ENCODE measurements at regions not wholly inside any gene's neighbourhood (a gene's known extent, or its start where the extent isn't known, plus 50 kb on each side); places are given as distances from the start of the nearest gene placed in this dataset.

- DNase-seq, result no peak
These were observed 90.1 kb downstream of the ANKRD60 start for GRCh38 chr20:58138395-58138794.

GRCh38 chr20:58137651-58138265 is 90.7 kb downstream of the ANKRD60 start:
- no peak for DNase-seq

GRCh38 chr20:58137236-58137635 is 91.2 kb downstream of the ANKRD60 start:
- DNase-seq, result no peak

GRCh38 chr20:58136149-58136484 is 92.3 kb downstream of the ANKRD60 start:
- no peak for DNase-seq

- no peak for DNase-seq
These were observed 92.9 kb downstream of the ANKRD60 start for GRCh38 chr20:58135441-58136148.

- no peak for DNase-seq
These were observed 95.2 kb downstream of the ANKRD60 start for GRCh38 chr20:58133020-58133808.

GRCh38 chr20:58131551-58132142 is 96.8 kb downstream of the ANKRD60 start:
- no peak for DNase-seq

- DNase-seq, result no peak
These were observed 97.3 kb downstream of the ANKRD60 start for GRCh38 chr20:58131151-58131550.

- no peak for DNase-seq
These were observed 97.9 kb downstream of the ANKRD60 start for GRCh38 chr20:58130581-58130980.

- no peak for DNase-seq
These were observed 98.3 kb downstream of the ANKRD60 start for GRCh38 chr20:58130156-58130555.

- DNase-seq, result no peak
These were observed 98.7 kb downstream of the ANKRD60 start for GRCh38 chr20:58129721-58130151.

GRCh38 chr20:58128635-58129625 is 99.5 kb downstream of the ANKRD60 start:
- DNase-seq, result no peak

GRCh38 chr20:58127701-58128111 is 100.7 kb downstream of the ANKRD60 start:
- no peak for DNase-seq

GRCh38 chr20:58125726-58126125 is 102.7 kb downstream of the ANKRD60 start:
- DNase-seq, result no peak

- no peak for DNase-seq
These were observed 110.5 kb downstream of the ANKRD60 start for GRCh38 chr20:58117944-58118343.

GRCh38 chr20:58116505-58116904 is 111.9 kb downstream of the ANKRD60 start:
- DNase-seq, result no peak

- DNase-seq, result no peak
These were observed 114.7 kb downstream of the ANKRD60 start for GRCh38 chr20:58113716-58114115.

GRCh38 chr20:58112017-58112781 is 116.3 kb downstream of the ANKRD60 start:
- no peak for DNase-seq

GRCh38 chr20:58111310-58112016 is 117.0 kb downstream of the ANKRD60 start:
- no peak for DNase-seq

GRCh38 chr20:58109918-58110635 is 118.4 kb downstream of the ANKRD60 start:
- no peak for DNase-seq
